GM12891 (cell line): ENCODE measurements at regions not wholly inside any gene's neighbourhood (a gene's known extent, or its start where the extent isn't known, plus 50 kb on each side); places are given as distances from the start of the nearest gene placed in this dataset.
"Not testable (repeated sequence)": the region's sequence is repeated elsewhere in the genome, so short reads cannot be mapped to it uniquely, and the experiment has no call there.

Experiments
- POLR2A ChIP-seq: IDR thresholded peaks from 2 replicates; pipeline ENCODE4 v1.6.1; 2011; ENCODE audit warnings: low read depth, low read length, control low read depth
- POLR2AphosphoS5 ChIP-seq: IDR thresholded peaks from 2 replicates; pipeline ENCODE4 v1.6.1; 2011; ENCODE audit warnings: low read depth, low read length, control low read depth
- POU2F2 ChIP-seq: IDR thresholded peaks from 2 replicates; pipeline ENCODE4 v1.6.1; 2011; ENCODE audit warnings: low read depth, mild to moderate bottlenecking, control low read depth, low read length, moderate library complexity
- SPI1 ChIP-seq: IDR thresholded peaks from 2 replicates; pipeline ENCODE4 v1.6.1; 2011; ENCODE audit warnings: low read depth, low read length, control low read depth
- TAF1 ChIP-seq: IDR thresholded peaks from 2 replicates; pipeline ENCODE4 v1.6.1; 2011; ENCODE audit warnings: low read depth, low read length, control low read depth

GRCh38 chr9:1187137-1187536 is 137.0 kb downstream of the DMRT2 start:
- TF ChIP-seq TAF1, POLR2A, SPI1, POLR2AphosphoS5, POU2F2: not testable (repeated sequence)
